ENCODE measurements at regions not wholly inside any gene's neighbourhood (a gene's known extent, or its start where the extent isn't known, plus 50 kb on each side); places are given as distances from the start of the nearest gene placed in this dataset.

GRCh38 chr4:16290681-16291420 is 64.6 kb upstream of the TAPT1 start:
- H2BK15ac ChIP-seq (ENCODE audit: low read depth, poor library complexity, severe bottlenecking) = no peak overlapping the region
- no peaks in the 10 kb centered on the region for H3K27me3 ChIP-seq (ENCODE audit: control insufficient read depth in 1 of 2, insufficient read depth in 1 of 2, low read length in 2 of 2)
- H3K4me2 ChIP-seq (ENCODE audit: low read length, poor library complexity, severe bottlenecking) = no peak overlapping the region
- peak overlapping the region in 1 of 2 experiments; percentile 43 for H3K4me3 ChIP-seq (ENCODE audit: insufficient read depth in 1 of 2, low read depth in 1 of 2, low read length in 2 of 2)
- WGBS = 82% methylated on average over 6 of the region's 8 CpGs
- H2BK120ac ChIP-seq (ENCODE audit: low read depth, low read length) = no peak overlapping the region
- no peak overlapping the region for H2BK5ac ChIP-seq (ENCODE audit: low read depth, low read length, poor library complexity, severe bottlenecking)
- H4K91ac ChIP-seq (ENCODE audit: low read length) = no peak overlapping the region
- no peak overlapping the region for H2AFZ ChIP-seq (ENCODE audit: low read depth, low read length)
- H3K9me3 ChIP-seq (ENCODE audit: control insufficient read depth, low read length) = no peaks in the 10 kb centered on the region
- no peaks in the 10 kb centered on the region for H3K79me1 ChIP-seq (replicated peaks; ENCODE audit: low read length, poor library complexity, severe bottlenecking)
- no peaks in the 10 kb centered on the region for H3K4me1 ChIP-seq (ENCODE audit: control insufficient read depth, insufficient read depth, low read depth, low read length)
- H3K36me3 ChIP-seq (ENCODE audit: control insufficient read depth in 1 of 2, insufficient read depth in 2 of 2, low read depth in 1 of 2, low read length in 2 of 2) = no peaks in the 10 kb centered on the region
- no peak overlapping the region for H2BK12ac ChIP-seq (ENCODE audit: low read length in 2 of 2)
- H3K23ac ChIP-seq (ENCODE audit: low read length in 2 of 2) = no peak overlapping the region
- H3K4ac ChIP-seq (ENCODE audit: low read depth in 1 of 2, low read length in 2 of 2) = no peak overlapping the region
- H3K18ac ChIP-seq (ENCODE audit: low read depth in 1 of 2, low read length in 2 of 2) = no peak overlapping the region
- H4K8ac ChIP-seq (ENCODE audit: low read length) = no peak overlapping the region
- H2AK5ac ChIP-seq (ENCODE audit: low read length, severe bottlenecking) = no peak overlapping the region
- H3K27ac ChIP-seq (ENCODE audit: low read length, poor library complexity, severe bottlenecking) = no peak overlapping the region
- H3K14ac ChIP-seq (ENCODE audit: low read length in 2 of 2) = no peak overlapping the region
- H3K9ac ChIP-seq (ENCODE audit: low read length) = peak overlapping the region; percentile 61
- DNase-seq = peak; percentile 5

DNA sequence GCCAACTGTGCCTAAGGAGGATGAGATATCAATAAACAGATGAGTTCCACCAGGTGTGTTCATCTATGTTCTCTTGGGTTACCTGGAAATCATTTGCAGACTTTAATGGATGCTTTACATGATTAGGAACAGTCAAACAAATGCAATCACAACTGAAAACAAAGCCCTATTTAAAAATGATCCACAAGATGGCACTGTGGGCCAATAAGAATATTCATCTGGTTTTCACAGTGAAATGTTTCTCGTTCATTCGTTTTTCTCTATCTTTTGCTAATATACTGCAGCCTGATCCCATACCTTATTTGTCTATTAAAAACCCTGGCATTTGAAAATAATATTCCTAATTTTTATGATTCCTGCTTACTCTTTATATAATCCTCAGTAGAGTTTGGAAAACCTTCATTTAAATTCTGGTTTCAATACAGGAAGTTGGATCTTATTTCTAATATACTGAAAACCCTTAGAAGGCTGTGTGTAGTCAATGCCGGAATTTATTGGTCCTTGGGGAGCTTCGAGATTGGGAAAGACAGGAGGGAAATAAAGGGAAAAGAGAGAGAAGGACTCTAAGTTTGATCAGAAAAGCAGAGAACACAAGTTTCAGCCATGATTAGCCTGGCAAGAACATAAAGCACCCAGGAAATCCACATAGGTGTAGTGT is 63.8 kb upstream of the TAPT1 start:
- Histone ChIP-seq H3K4me1 (ENCODE audit: control insufficient read depth, insufficient read depth, low read depth, low read length) (no peaks in the 10 kb centered on the region), H3K18ac (ENCODE audit: low read depth in 1 of 2, low read length in 2 of 2) (no peak overlapping the region), H3K14ac (ENCODE audit: low read length in 2 of 2) (no peak overlapping the region), H3K4ac (ENCODE audit: low read depth in 1 of 2, low read length in 2 of 2) (no peak overlapping the region), H2BK12ac (ENCODE audit: low read length in 2 of 2) (no peak overlapping the region), H3K23ac (ENCODE audit: low read length in 2 of 2) (no peak overlapping the region), H3K36me3 (ENCODE audit: control insufficient read depth in 1 of 2, insufficient read depth in 2 of 2, low read depth in 1 of 2, low read length in 2 of 2) (no peaks in the 10 kb centered on the region), H3K27me3 (ENCODE audit: control insufficient read depth in 1 of 2, insufficient read depth in 1 of 2, low read length in 2 of 2) (no peaks in the 10 kb centered on the region), H3K27ac (ENCODE audit: low read length, poor library complexity, severe bottlenecking) (no peak overlapping the region), H2BK120ac (ENCODE audit: low read depth, low read length) (no peak overlapping the region), H2BK5ac (ENCODE audit: low read depth, low read length, poor library complexity, severe bottlenecking) (no peak overlapping the region), H3K9me3 (ENCODE audit: control insufficient read depth, low read length) (no peaks in the 10 kb centered on the region), H3K79me1 (replicated peaks; ENCODE audit: low read length, poor library complexity, severe bottlenecking) (no peaks in the 10 kb centered on the region), H2BK15ac (ENCODE audit: low read depth, poor library complexity, severe bottlenecking) (no peak overlapping the region), H2AFZ (ENCODE audit: low read depth, low read length) (no peak overlapping the region), H3K9ac (ENCODE audit: low read length) (peak overlapping the region; percentile 61), H3K4me2 (ENCODE audit: low read length, poor library complexity, severe bottlenecking) (no peak overlapping the region), H4K8ac (ENCODE audit: low read length) (no peak overlapping the region), H3K4me3 (ENCODE audit: insufficient read depth in 1 of 2, low read depth in 1 of 2, low read length in 2 of 2) (peak overlapping the region in 1 of 2 experiments; percentile 43), H2AK5ac (ENCODE audit: low read length, severe bottlenecking) (no peak overlapping the region), H4K91ac (ENCODE audit: low read length) (no peak overlapping the region)
- peak; percentile 55 for DNase-seq
- WGBS = 5% methylated on average over 3 of the region's 4 CpGs

GRCh38 chr4:16284050-16284449 is 57.8 kb upstream of the TAPT1 start:
- no peak overlapping the region for H3K18ac ChIP-seq (ENCODE audit: low read depth in 1 of 2, low read length in 2 of 2)
- 75% methylated on average over 3 of the region's 3 CpGs for WGBS
- no peak for DNase-seq

DNA sequence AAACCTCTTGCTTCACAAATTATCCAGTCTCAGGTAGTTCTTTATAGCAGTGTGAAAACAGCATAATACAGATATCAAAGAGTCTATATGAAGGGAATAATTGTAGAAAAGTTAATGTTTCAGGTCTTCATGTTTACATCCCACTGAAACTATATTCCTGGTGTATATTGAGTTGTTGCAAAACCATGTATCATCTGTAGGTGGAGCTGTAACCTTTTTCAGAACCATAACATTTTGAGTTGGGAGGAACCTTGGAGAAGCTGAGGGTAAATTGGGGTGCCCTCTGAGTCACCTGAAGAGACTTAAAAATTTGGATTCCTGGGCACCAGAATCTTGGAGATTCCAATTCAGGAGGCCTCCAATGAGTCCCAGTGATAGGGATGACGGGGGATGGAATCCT is 51.9 kb upstream of the TAPT1 start:
- H4K91ac ChIP-seq (ENCODE audit: low read length) = no peak overlapping the region
- H3K23ac ChIP-seq (ENCODE audit: low read length in 2 of 2) = no peak overlapping the region
- peaks cover 9% of the 10 kb centered on the region for H3K9me3 ChIP-seq (ENCODE audit: control insufficient read depth, low read length)
- H3K4me3 ChIP-seq (ENCODE audit: insufficient read depth in 1 of 2, low read depth in 1 of 2, low read length in 2 of 2) = no peak overlapping the region
- no peaks in the 10 kb centered on the region for H3K4me1 ChIP-seq (ENCODE audit: control insufficient read depth, insufficient read depth, low read depth, low read length)
- no peak overlapping the region for H2AFZ ChIP-seq (ENCODE audit: low read depth, low read length)
- no peak overlapping the region for H3K14ac ChIP-seq (ENCODE audit: low read length in 2 of 2)
- 65% methylated on average over 1 of the region's 1 CpG for WGBS
- no peak overlapping the region for H3K4ac ChIP-seq (ENCODE audit: low read depth in 1 of 2, low read length in 2 of 2)
- no peak overlapping the region for H4K8ac ChIP-seq (ENCODE audit: low read length)
- no peak overlapping the region for H3K18ac ChIP-seq (ENCODE audit: low read depth in 1 of 2, low read length in 2 of 2)
- DNase-seq = no peak
- no peak overlapping the region for H3K4me2 ChIP-seq (ENCODE audit: low read length, poor library complexity, severe bottlenecking)
- H2AK5ac ChIP-seq (ENCODE audit: low read length, severe bottlenecking) = no peak overlapping the region
- H3K27me3 ChIP-seq (ENCODE audit: control insufficient read depth in 1 of 2, insufficient read depth in 1 of 2, low read length in 2 of 2) = no peaks in the 10 kb centered on the region
- H3K9ac ChIP-seq (ENCODE audit: low read length) = no peak overlapping the region
- H2BK15ac ChIP-seq (ENCODE audit: low read depth, poor library complexity, severe bottlenecking) = no peak overlapping the region
- no peak overlapping the region for H2BK120ac ChIP-seq (ENCODE audit: low read depth, low read length)
- H3K79me1 ChIP-seq (replicated peaks; ENCODE audit: low read length, poor library complexity, severe bottlenecking) = no peaks in the 10 kb centered on the region
- no peak overlapping the region for H2BK5ac ChIP-seq (ENCODE audit: low read depth, low read length, poor library complexity, severe bottlenecking)
- H2BK12ac ChIP-seq (ENCODE audit: low read length in 2 of 2) = no peak overlapping the region
- H3K36me3 ChIP-seq (ENCODE audit: control insufficient read depth in 1 of 2, insufficient read depth in 2 of 2, low read depth in 1 of 2, low read length in 2 of 2) = no peaks in the 10 kb centered on the region
- H3K27ac ChIP-seq (ENCODE audit: low read length, poor library complexity, severe bottlenecking) = no peak overlapping the region

More at GRCh38 chr4:16284050-16284449, 57.8 kb upstream of the TAPT1 start:
- no peak overlapping the region for H2BK120ac ChIP-seq (ENCODE audit: low read depth, low read length)
- H3K9me3 ChIP-seq (ENCODE audit: control insufficient read depth, low read length) = peaks cover 10% of the 10 kb centered on the region
- H3K79me1 ChIP-seq (replicated peaks; ENCODE audit: low read length, poor library complexity, severe bottlenecking) = no peaks in the 10 kb centered on the region
- H3K4me1 ChIP-seq (ENCODE audit: control insufficient read depth, insufficient read depth, low read depth, low read length) = no peaks in the 10 kb centered on the region
- H3K23ac ChIP-seq (ENCODE audit: low read length in 2 of 2) = no peak overlapping the region
- H3K4me2 ChIP-seq (ENCODE audit: low read length, poor library complexity, severe bottlenecking) = no peak overlapping the region
- no peak overlapping the region for H2BK5ac ChIP-seq (ENCODE audit: low read depth, low read length, poor library complexity, severe bottlenecking)
- no peak overlapping the region for H3K4me3 ChIP-seq (ENCODE audit: insufficient read depth in 1 of 2, low read depth in 1 of 2, low read length in 2 of 2)
- H2AK5ac ChIP-seq (ENCODE audit: low read length, severe bottlenecking) = no peak overlapping the region
- no peak overlapping the region for H3K27ac ChIP-seq (ENCODE audit: low read length, poor library complexity, severe bottlenecking)
- no peak overlapping the region for H3K14ac ChIP-seq (ENCODE audit: low read length in 2 of 2)
- no peak overlapping the region for H3K4ac ChIP-seq (ENCODE audit: low read depth in 1 of 2, low read length in 2 of 2)
- H3K36me3 ChIP-seq (ENCODE audit: control insufficient read depth in 1 of 2, insufficient read depth in 2 of 2, low read depth in 1 of 2, low read length in 2 of 2) = no peaks in the 10 kb centered on the region
- H2BK12ac ChIP-seq (ENCODE audit: low read length in 2 of 2) = no peak overlapping the region
- H2BK15ac ChIP-seq (ENCODE audit: low read depth, poor library complexity, severe bottlenecking) = no peak overlapping the region
- no peak overlapping the region for H4K91ac ChIP-seq (ENCODE audit: low read length)
- no peak overlapping the region for H4K8ac ChIP-seq (ENCODE audit: low read length)
- no peak overlapping the region for H3K9ac ChIP-seq (ENCODE audit: low read length)
- no peaks in the 10 kb centered on the region for H3K27me3 ChIP-seq (ENCODE audit: control insufficient read depth in 1 of 2, insufficient read depth in 1 of 2, low read length in 2 of 2)
- no peak overlapping the region for H2AFZ ChIP-seq (ENCODE audit: low read depth, low read length)
